Smooth muscle cell (in vitro differentiated cells): ENCODE measurements at regions not wholly inside any gene's neighbourhood (a gene's known extent, or its start where the extent isn't known, plus 50 kb on each side); places are given as distances from the start of the nearest gene placed in this dataset.
"Not testable (repeated sequence)": the region's sequence is repeated elsewhere in the genome, so short reads cannot be mapped to it uniquely, and the experiment has no call there.

ENCODE experiments used
- DNase-seq: peaks from one replicate; lab custom pipeline; 2025; ENCODE audit not compliant: unreplicated experiment; lab: John Stamatoyannopoulos, UW
- H2AFZ ChIP-seq: fragments of 200-600 bp; sonication (generic); 2 replicates; pipeline ENCODE4 v1.6.0; 2016; ENCODE audit warnings: antibody characterized with exemption, low read depth, mild to moderate bottlenecking
- H3F3A ChIP-seq: fragments of 200-600 bp; sonication (generic); 2 replicates; pipeline ENCODE4 v1.6.0; 2017; ENCODE audit warnings: antibody characterized with exemption, low read depth
- H3K27ac ChIP-seq: fragments of 200-600 bp; sonication (generic); 2 replicates; pipeline ENCODE4 v1.5.1; 2016; ENCODE audit warnings: low read depth, mild to moderate bottlenecking
- H3K27me3 ChIP-seq: fragments of 200-600 bp; sonication (generic); 2 replicates; pipeline ENCODE4 v1.6.1; 2016; ENCODE audit warnings: low read depth, mild to moderate bottlenecking
- H3K36me3 ChIP-seq: fragments of 200-600 bp; sonication (generic); 2 replicates; pipeline ENCODE4 v1.5.1; 2016; ENCODE audit warnings: low read depth
- H3K4me1 ChIP-seq: fragments of 200-600 bp; sonication (generic); 2 replicates; pipeline ENCODE4 v1.5.1; 2016; ENCODE audit warnings: low read depth
- H3K4me2 ChIP-seq: fragments of 200-600 bp; sonication (generic); 2 replicates; pipeline ENCODE4 v1.6.0; 2016; ENCODE audit warnings: mild to moderate bottlenecking
- H3K4me3 ChIP-seq: fragments of 200-600 bp; sonication (generic); 2 replicates; pipeline ENCODE4 v1.5.1; 2016; ENCODE audit warnings: mild to moderate bottlenecking
- H3K79me2 ChIP-seq: fragments of 200-600 bp; sonication (generic); 2 replicates; pipeline ENCODE4 v1.6.0; 2016; ENCODE audit warnings: low read depth, mild to moderate bottlenecking
- H3K9ac ChIP-seq: fragments of 200-600 bp; sonication (generic); 2 replicates; pipeline ENCODE4 v1.6.0; 2016; ENCODE audit warnings: low read depth
- H3K9me3 ChIP-seq: fragments of 200-600 bp; sonication (generic); replicated peaks from 2 replicates; pipeline ENCODE4 v1.5.1; 2016; ENCODE audit warnings: low read depth
- H4K20me1 ChIP-seq: fragments of 200-600 bp; sonication (generic); 2 replicates; pipeline ENCODE4 v1.6.0; 2016; ENCODE audit warnings: low read depth
- CTCF ChIP-seq: fragments of 200-600 bp; sonication (generic); IDR thresholded peaks from 2 replicates; pipeline ENCODE4 v1.5.1; 2017; ENCODE audit warnings: borderline replicate concordance, mild to moderate bottlenecking, antibody characterized with exemption; ENCODE audit not compliant: insufficient read depth, poor library complexity, severe bottlenecking
- WGBS: methylation state at CpG from one replicate; pipeline ENCODE4 v1.1.7; 2016; ENCODE audit warnings: low lambda C conversion rate; 5-methylcytosine and 5-hydroxymethylcytosine counted together

- WGBS: 96% methylated on average over 3 of the region's 3 CpGs
- DNase-seq: no peak
- no peaks in the 10 kb centered on the region for H3K36me3 ChIP-seq
- H3K4me1 ChIP-seq: no peaks in the 10 kb centered on the region
- no peak overlapping the region for H3K9ac ChIP-seq
- H4K20me1 ChIP-seq: no peaks in the 10 kb centered on the region
- no peak overlapping the region for H2AFZ ChIP-seq
- H3K79me2 ChIP-seq: no peaks in the 10 kb centered on the region
- no peak overlapping the region for H3K4me2 ChIP-seq
- no peaks in the 10 kb centered on the region for H3F3A ChIP-seq
- H3K4me3 ChIP-seq: no peak overlapping the region
- TF ChIP-seq CTCF: no peak
- no peaks in the 10 kb centered on the region for H3K9me3 ChIP-seq
- no peak overlapping the region for H3K27ac ChIP-seq
- H3K27me3 ChIP-seq: no peaks in the 10 kb centered on the region
Measured at GRCh38 chr1:68848017-68848416, 351.1 kb upstream of the DEPDC1 start.

GRCh38 chr1:68868606-68869005, 371.7 kb upstream of the DEPDC1 start:
- no peak for DNase-seq
- no peak overlapping the region for H2AFZ ChIP-seq
- no peak overlapping the region for H3K9ac ChIP-seq
- H3K36me3 ChIP-seq: no peaks in the 10 kb centered on the region
- WGBS: 90% methylated on average over 2 of the region's 2 CpGs
- H3K4me3 ChIP-seq: no peak overlapping the region
- H4K20me1 ChIP-seq: no peaks in the 10 kb centered on the region
- no peaks in the 10 kb centered on the region for H3K4me1 ChIP-seq
- no peaks in the 10 kb centered on the region for H3K79me2 ChIP-seq
- no peaks in the 10 kb centered on the region for H3K27me3 ChIP-seq
- H3F3A ChIP-seq: no peaks in the 10 kb centered on the region
- H3K4me2 ChIP-seq: no peak overlapping the region
- H3K27ac ChIP-seq: no peak overlapping the region
- TF ChIP-seq CTCF: no peak
- H3K9me3 ChIP-seq: peaks cover 6% of the 10 kb centered on the region

- Histone ChIP-seq H3K4me2 (no peak overlapping the region), H3K9ac (no peak overlapping the region), H3K4me1 (no peaks in the 10 kb centered on the region), H2AFZ (no peak overlapping the region), H4K20me1 (no peaks in the 10 kb centered on the region), H3F3A (no peaks in the 10 kb centered on the region), H3K9me3 (peaks cover 3% of the 10 kb centered on the region), H3K27ac (no peak overlapping the region), H3K4me3 (no peak overlapping the region), H3K36me3 (no peaks in the 10 kb centered on the region), H3K27me3 (no peaks in the 10 kb centered on the region), H3K79me2 (no peaks in the 10 kb centered on the region)
- no peak for TF ChIP-seq CTCF
- WGBS: 91% methylated on average over 2 of the region's 2 CpGs
- DNase-seq: no peak
Measured at GRCh38 chr1:68873144-68873543, 376.3 kb upstream of the DEPDC1 start.

- not testable (repeated sequence) for H3F3A ChIP-seq, H3K36me3 ChIP-seq, H3K4me1 ChIP-seq, H4K20me1 ChIP-seq, H3K27me3 ChIP-seq, H3K9ac ChIP-seq, H3K27ac ChIP-seq, H3K79me2 ChIP-seq, DNase-seq, H3K9me3 ChIP-seq
- peak overlapping the region; percentile 43 for H3K4me2 ChIP-seq
- WGBS: 74% methylated on average over 27 of the region's 29 CpGs
- peak overlapping the region; percentile 30 for H2AFZ ChIP-seq
- H3K4me3 ChIP-seq: peak overlapping the region; percentile 29
Measured at GRCh38 chr1:68881330-68882194, 384.7 kb upstream of the DEPDC1 start.
